GM23338 (cell line): ENCODE measurements at regions not wholly inside any gene's neighbourhood (a gene's known extent, or its start where the extent isn't known, plus 50 kb on each side); places are given as distances from the start of the nearest gene placed in this dataset.

Source experiments
- ATAC-seq: fragments of 200-7000 bp; cut with Tn5 transposase; 3 replicates; pipeline ENCODE4 v1.9.1; 2020
- DNase-seq: peaks from one replicate; pipeline ENCODE4 v3.0.0-alpha.2; 2015; ENCODE audit warnings: low spot score
- H2AFZ ChIP-seq: fragments of 200-600 bp; sonication (generic); 2 replicates; pipeline ENCODE4 v1.8.0; 2016; ENCODE audit warnings: antibody characterized with exemption, mild to moderate bottlenecking, moderate library complexity
- H3F3A ChIP-seq: fragments of 200-600 bp; sonication (generic); replicated peaks from 2 replicates; pipeline ENCODE4 v1.8.0; 2017; ENCODE audit warnings: antibody characterized with exemption, mixed run types, low read depth
- H3K27ac ChIP-seq: fragments of 200-600 bp; sonication (generic); 2 replicates; pipeline ENCODE4 v1.6.1; 2016; ENCODE audit warnings: low read depth
- H3K27me3 ChIP-seq: fragments of 200-600 bp; sonication (generic); 2 replicates; pipeline ENCODE4 v1.8.0; 2016; ENCODE audit warnings: mild to moderate bottlenecking, mixed run types, moderate library complexity; ENCODE audit not compliant: insufficient read depth
- H3K36me3 ChIP-seq: fragments of 200-600 bp; sonication (generic); 2 replicates; pipeline ENCODE4 v1.8.0; 2016; ENCODE audit warnings: mild to moderate bottlenecking; ENCODE audit not compliant: insufficient read depth
- H3K4me1 ChIP-seq: fragments of 200-600 bp; sonication (generic); 2 replicates; pipeline ENCODE4 v1.8.0; 2016; ENCODE audit warnings: mild to moderate bottlenecking, moderate library complexity; ENCODE audit not compliant: insufficient read depth
- H3K4me2 ChIP-seq: fragments of 200-600 bp; sonication (generic); 2 replicates; pipeline ENCODE4 v1.7.1; 2017; ENCODE audit warnings: mixed run types
- H3K4me3 ChIP-seq: fragments of 200-600 bp; sonication (generic); 2 replicates; pipeline ENCODE4 v1.6.1; 2016; ENCODE audit warnings: mixed run types
- H3K79me2 ChIP-seq: fragments of 200-600 bp; sonication (generic); replicated peaks from 2 replicates; pipeline ENCODE4 v1.8.0; 2017; ENCODE audit warnings: mild to moderate bottlenecking; ENCODE audit not compliant: insufficient read depth
- H3K9me2 ChIP-seq: fragments of 200-600 bp; sonication (generic); 2 replicates; pipeline ENCODE4 v1.8.0; 2017; ENCODE audit not compliant: insufficient read depth
- H4K20me1 ChIP-seq: fragments of 200-600 bp; sonication (generic); replicated peaks from 2 replicates; pipeline ENCODE4 v1.8.0; 2017; ENCODE audit warnings: mild to moderate bottlenecking; ENCODE audit not compliant: insufficient read depth
- H3K27ac Mint-ChIP-seq: 2 replicates; pipeline ENCODE4 v1.8.0; 2020; ENCODE audit warnings: inconsistent platforms, mild to moderate bottlenecking, moderate library complexity, mixed read lengths
- H3K27me3 Mint-ChIP-seq: 3 replicates; pipeline ENCODE4 v1.8.0; 2022; ENCODE audit warnings: low read depth, mild to moderate bottlenecking, moderate library complexity, mixed read lengths, inconsistent platforms; ENCODE audit not compliant: insufficient read depth, poor library complexity
- H3K36me3 Mint-ChIP-seq: 3 replicates; pipeline ENCODE4 v1.8.0; 2021; ENCODE audit warnings: low read depth, mild to moderate bottlenecking, inconsistent platforms, moderate library complexity, mixed read lengths
- H3K4me1 Mint-ChIP-seq: 3 replicates; pipeline ENCODE4 v1.8.0; 2020; ENCODE audit warnings: mild to moderate bottlenecking, inconsistent platforms, mixed read lengths
- H3K4me3 Mint-ChIP-seq: 3 replicates; pipeline ENCODE4 v1.8.0; 2021; ENCODE audit warnings: moderate library complexity, mild to moderate bottlenecking, inconsistent platforms, mixed read lengths
- H3K9me3 Mint-ChIP-seq: 3 replicates; pipeline ENCODE4 v1.8.0; 2020; ENCODE audit warnings: moderate library complexity, mild to moderate bottlenecking, inconsistent platforms, mixed read lengths
- CREB1 ChIP-seq: fragments of 250-450 bp; sonication (Bioruptor Pico); IDR thresholded peaks from 2 replicates; pipeline ENCODE4 v1.5.0; 2020; ENCODE audit warnings: low read depth, mild to moderate bottlenecking, moderate library complexity
- ETS1 ChIP-seq: IDR thresholded peaks from 2 replicates; pipeline ENCODE4 v1.6.1; 2016; ENCODE audit warnings: antibody characterized with exemption
- EZH2phosphoT487 ChIP-seq: fragments of 200-600 bp; sonication (generic); IDR thresholded peaks from one replicate; pipeline ENCODE4 v1.8.1; 2018; ENCODE audit warnings: antibody characterized with exemption; ENCODE audit not compliant: unreplicated experiment
- JUNB ChIP-seq: IDR thresholded peaks from one replicate; pipeline ENCODE4 v1.6.1; 2016; ENCODE audit warnings: antibody characterized with exemption; ENCODE audit not compliant: unreplicated experiment
- POLR2AphosphoS5 ChIP-seq: IDR thresholded peaks from 2 replicates; pipeline ENCODE4 v1.6.1; 2016; ENCODE audit warnings: antibody characterized with exemption, low read depth
- REST ChIP-seq: IDR thresholded peaks from one replicate; pipeline ENCODE4 v1.6.1; 2018; ENCODE audit warnings: antibody characterized with exemption; ENCODE audit not compliant: unreplicated experiment
- ZNF114 ChIP-seq: fragments of 250-450 bp; sonication (Bioruptor Pico); IDR thresholded peaks from 2 replicates; pipeline ENCODE4 v1.5.0; 2020; ENCODE audit warnings: mild to moderate bottlenecking, moderate library complexity
- ZNF462 ChIP-seq: fragments of 250-450 bp; sonication (Bioruptor Pico); IDR thresholded peaks from 2 replicates; pipeline ENCODE4 v1.5.0; 2020; ENCODE audit warnings: mild to moderate bottlenecking, moderate library complexity

- no peak for TF ChIP-seq ETS1
- TF ChIP-seq ZNF462: no peak
Observed at GRCh38 chr12:58588770-58589169, 331.5 kb downstream of the LRIG3 start (continued).

- no peaks in the 10 kb centered on the region for H3K27me3 Mint-ChIP-seq
- TF ChIP-seq REST: no peak
- TF ChIP-seq EZH2phosphoT487: no peak
- no peak for TF ChIP-seq CREB1 (CRISPR knock-in tag)
- no peak for TF ChIP-seq POLR2AphosphoS5
- TF ChIP-seq ZNF114 (CRISPR knock-in tag): no peak
- TF ChIP-seq JUNB: no peak
Observed at GRCh38 chr12:58592475-58593207, 327.7 kb downstream of the LRIG3 start.

More at GRCh38 chr12:58592475-58593207, 327.7 kb downstream of the LRIG3 start:
- Histone ChIP-seq H3K4me2 (no peak overlapping the region), H3F3A (no peaks in the 10 kb centered on the region), H3K36me3 (no peaks in the 10 kb centered on the region), H2AFZ (no peak overlapping the region; the same call in 1 of the 2 replicates), H3K79me2 (no peaks in the 10 kb centered on the region), H3K4me3 (no peak overlapping the region), H3K27ac (no peak overlapping the region), H3K27me3 (no peaks in the 10 kb centered on the region), H3K9me2 (0 out of 2 replicates have a peak, but pooled peaks cover 2% of the 10 kb centered on the region), H3K4me1 (no peaks in the 10 kb centered on the region), H4K20me1 (no peaks in the 10 kb centered on the region)
- H3K4me1 Mint-ChIP-seq: no peaks in the 10 kb centered on the region
- no peaks in the 10 kb centered on the region for H3K9me3 Mint-ChIP-seq
- no peaks in the 10 kb centered on the region for H3K36me3 Mint-ChIP-seq
- no peak overlapping the region for H3K27ac Mint-ChIP-seq
- DNase-seq (no peak), ATAC-seq (no peak)
- H3K4me3 Mint-ChIP-seq: no peak overlapping the region
